DND-41 (cell line): ENCODE measurements at regions not wholly inside any gene's neighbourhood (a gene's known extent, or its start where the extent isn't known, plus 50 kb on each side); places are given as distances from the start of the nearest gene placed in this dataset.

Experiments used
- CTCF ChIP-seq: IDR thresholded peaks from 2 replicates; pipeline ENCODE4 v1.5.1; 2012; ENCODE audit warnings: borderline replicate concordance, low read length, moderate library complexity, mild to moderate bottlenecking; ENCODE audit not compliant: poor library complexity, severe bottlenecking; ENCODE audit errors: extremely low read depth
- EZH2 ChIP-seq: IDR thresholded peaks from 3 replicates; pipeline ENCODE4 v1.6.1; 2012; ENCODE audit warnings: borderline replicate concordance, low read depth, mild to moderate bottlenecking, moderate library complexity, low read length, inconsistent platforms; ENCODE audit not compliant: severe bottlenecking

DNA sequence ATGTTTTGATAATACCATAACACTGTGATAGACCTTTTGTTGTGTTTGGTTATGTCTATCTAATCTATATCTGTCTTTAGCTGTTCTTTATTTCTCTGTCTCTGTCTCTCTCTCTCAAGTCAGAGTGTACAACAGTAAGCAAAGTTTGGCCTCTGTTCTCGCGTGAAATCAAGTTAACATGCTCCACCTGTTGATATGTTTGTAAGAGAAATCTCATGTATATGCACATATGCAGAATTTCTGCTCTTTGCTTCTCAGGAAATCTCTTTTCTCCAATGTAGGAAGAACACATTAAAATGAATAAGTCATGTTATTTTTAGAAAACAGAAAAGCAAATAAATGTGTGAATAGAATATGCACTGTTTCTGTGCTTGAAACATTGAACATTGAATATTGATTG, 425.5 kb upstream of the SEMA6D start:
- TF ChIP-seq CTCF (no peak), EZH2 (no peak)
